ENCODE measurements at regions not wholly inside any gene's neighbourhood (a gene's known extent, or its start where the extent isn't known, plus 50 kb on each side); places are given as distances from the start of the nearest gene placed in this dataset.

GRCh38 chrX:121349263-121349662, 301.9 kb downstream of the GLUD2 start:
- intact Hi-C loops (cut with DNase I) = no loop called here
- Histone ChIP-seq H3K27ac (no peak overlapping the region), H3K27me3 (no peaks in the 10 kb centered on the region), H3K4me3 (no peak overlapping the region), H3K36me3 (no peaks in the 10 kb centered on the region), H3K4me1 (ENCODE audit: insufficient read depth) (no peaks in the 10 kb centered on the region), H3K9me3 (no peaks in the 10 kb centered on the region)
- WGBS, 3 donors = 69 to 81% (median 71%) methylated on average over 3 of the region's 3 CpGs
- TF ChIP-seq EP300 (IDR thresholded peaks at IDR 0.05) (no peak), POLR2A (IDR thresholded peaks at IDR 0.05) (no peak)
- TF ChIP-seq, protein P1, sequence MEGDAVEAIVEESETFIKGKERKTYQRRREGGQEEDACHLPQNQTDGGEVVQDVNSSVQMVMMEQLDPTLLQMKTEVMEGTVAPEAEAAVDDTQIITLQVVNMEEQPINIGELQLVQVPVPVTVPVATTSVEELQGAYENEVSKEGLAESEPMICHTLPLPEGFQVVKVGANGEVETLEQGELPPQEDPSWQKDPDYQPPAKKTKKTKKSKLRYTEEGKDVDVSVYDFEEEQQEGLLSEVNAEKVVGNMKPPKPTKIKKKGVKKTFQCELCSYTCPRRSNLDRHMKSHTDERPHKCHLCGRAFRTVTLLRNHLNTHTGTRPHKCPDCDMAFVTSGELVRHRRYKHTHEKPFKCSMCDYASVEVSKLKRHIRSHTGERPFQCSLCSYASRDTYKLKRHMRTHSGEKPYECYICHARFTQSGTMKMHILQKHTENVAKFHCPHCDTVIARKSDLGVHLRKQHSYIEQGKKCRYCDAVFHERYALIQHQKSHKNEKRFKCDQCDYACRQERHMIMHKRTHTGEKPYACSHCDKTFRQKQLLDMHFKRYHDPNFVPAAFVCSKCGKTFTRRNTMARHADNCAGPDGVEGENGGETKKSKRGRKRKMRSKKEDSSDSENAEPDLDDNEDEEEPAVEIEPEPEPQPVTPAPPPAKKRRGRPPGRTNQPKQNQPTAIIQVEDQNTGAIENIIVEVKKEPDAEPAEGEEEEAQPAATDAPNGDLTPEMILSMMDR (IDR thresholded peaks at IDR 0.05) = no peak
- DNase-seq = no peak

DNA sequence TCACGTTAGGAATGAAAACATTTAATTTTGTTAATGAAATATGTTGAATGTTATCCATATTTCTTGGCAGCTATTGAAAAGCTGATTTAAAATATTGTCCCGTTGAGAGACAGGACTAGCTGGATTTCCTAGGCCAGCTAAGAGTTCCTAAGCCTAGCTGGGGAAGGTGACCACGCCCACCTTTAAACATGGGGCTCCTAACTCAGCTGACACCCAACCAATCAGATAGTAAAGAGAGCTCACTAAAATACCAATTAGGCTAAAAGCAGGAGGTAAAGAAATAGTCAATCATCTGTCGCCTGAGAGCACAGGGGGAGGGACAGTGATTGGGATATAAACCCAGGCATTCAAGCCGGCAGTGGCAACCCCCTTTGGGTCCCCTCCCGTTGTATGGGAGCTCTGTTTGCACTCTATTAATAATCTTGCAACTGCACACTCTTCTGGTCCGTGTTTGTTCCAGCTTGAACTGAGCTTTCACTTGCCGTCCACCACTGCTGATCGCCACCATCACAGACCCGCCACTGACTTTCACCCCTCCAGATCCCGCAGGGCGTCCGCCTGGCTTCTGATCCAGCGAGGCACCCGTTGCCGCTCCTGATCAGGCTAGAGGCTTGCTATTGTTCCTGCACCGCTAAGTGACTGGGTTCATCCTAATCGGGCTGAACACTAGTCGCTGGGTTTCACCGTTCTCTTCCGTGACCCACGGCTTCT, 308.9 kb downstream of the GLUD2 start:
- intact Hi-C loops (cut with DNase I) = no loop called here
- no peak overlapping the region for H3K4me3 ChIP-seq
- no peaks in the 10 kb centered on the region for H3K36me3 ChIP-seq
- no peaks in the 10 kb centered on the region for H3K9me3 ChIP-seq
- 69 to 81% (median 79%) methylated on average over 22 of the region's 22 CpGs for WGBS, 3 donors
- H3K27me3 ChIP-seq = no peaks in the 10 kb centered on the region
- TF ChIP-seq, protein P1 (IDR thresholded peaks at IDR 0.05) = no peak
- no peak for TF ChIP-seq POLR2A (IDR thresholded peaks at IDR 0.05)
- TF ChIP-seq EP300 (IDR thresholded peaks at IDR 0.05) = no peak
- H3K4me1 ChIP-seq (ENCODE audit: insufficient read depth) = no peaks in the 10 kb centered on the region
- H3K27ac ChIP-seq = no peak overlapping the region
- no peak for DNase-seq

GRCh38 chrX:121356850-121357171, 309.4 kb downstream of the GLUD2 start:
- H3K4me1 ChIP-seq (ENCODE audit: insufficient read depth) = no peaks in the 10 kb centered on the region
- TF ChIP-seq POLR2A (IDR thresholded peaks at IDR 0.05) (no peak), EP300 (IDR thresholded peaks at IDR 0.05) (no peak)
- TF ChIP-seq, protein P1 (IDR thresholded peaks at IDR 0.05) = no peak
- no peak overlapping the region for H3K27ac ChIP-seq
- WGBS, 3 donors = 76 to 90% (median 82%) methylated on average over 6 of the region's 6 CpGs
- H3K9me3 ChIP-seq = no peaks in the 10 kb centered on the region
- no peak for DNase-seq
- no peak overlapping the region for H3K4me3 ChIP-seq
- no peaks in the 10 kb centered on the region for H3K27me3 ChIP-seq
- intact Hi-C loops (cut with DNase I) = no loop called here
- no peaks in the 10 kb centered on the region for H3K36me3 ChIP-seq

DNA sequence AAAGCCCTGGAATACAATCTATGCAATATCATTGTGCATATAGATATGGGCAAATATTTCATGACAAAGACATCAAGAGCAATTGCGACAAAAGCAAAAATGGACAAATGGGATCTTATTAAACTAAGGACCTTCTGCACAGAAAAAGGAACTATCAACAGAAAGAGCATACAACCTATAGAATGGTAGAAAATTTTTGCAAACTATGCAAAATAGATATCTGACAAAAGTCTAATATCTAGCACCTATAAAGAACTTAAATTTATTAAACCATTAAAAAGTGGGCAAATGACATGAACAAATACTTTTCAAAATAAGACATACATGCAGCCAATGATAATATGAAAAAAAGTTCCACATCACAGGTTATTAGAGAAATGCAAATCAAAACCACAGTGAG, 312.9 kb downstream of the GLUD2 start:
- H3K9me3 ChIP-seq = no peaks in the 10 kb centered on the region
- TF ChIP-seq EP300 (IDR thresholded peaks at IDR 0.05) (no peak), POLR2A (IDR thresholded peaks at IDR 0.05) (no peak)
- TF ChIP-seq, protein P1 (IDR thresholded peaks at IDR 0.05) = no peak
- DNase-seq = no peak
- no peak overlapping the region for H3K4me3 ChIP-seq
- no peaks in the 10 kb centered on the region for H3K27me3 ChIP-seq
- no peak overlapping the region for H3K27ac ChIP-seq
- no peaks in the 10 kb centered on the region for H3K36me3 ChIP-seq
- 88 to 93% (median 93%) methylated on average over 1 of the region's 1 CpG for WGBS, 3 donors
- intact Hi-C loops (cut with DNase I) = no loop called here
- H3K4me1 ChIP-seq (ENCODE audit: insufficient read depth) = no peaks in the 10 kb centered on the region

Measured in ovary (tissue), 7 donors.